ENCODE measurements at regions not wholly inside any gene's neighbourhood (a gene's known extent, or its start where the extent isn't known, plus 50 kb on each side); places are given as distances from the start of the nearest gene placed in this dataset.

GRCh38 chr13:72293206-72293605, 426.2 kb upstream of the DACH1 start:
- TF ChIP-seq, protein P1, sequence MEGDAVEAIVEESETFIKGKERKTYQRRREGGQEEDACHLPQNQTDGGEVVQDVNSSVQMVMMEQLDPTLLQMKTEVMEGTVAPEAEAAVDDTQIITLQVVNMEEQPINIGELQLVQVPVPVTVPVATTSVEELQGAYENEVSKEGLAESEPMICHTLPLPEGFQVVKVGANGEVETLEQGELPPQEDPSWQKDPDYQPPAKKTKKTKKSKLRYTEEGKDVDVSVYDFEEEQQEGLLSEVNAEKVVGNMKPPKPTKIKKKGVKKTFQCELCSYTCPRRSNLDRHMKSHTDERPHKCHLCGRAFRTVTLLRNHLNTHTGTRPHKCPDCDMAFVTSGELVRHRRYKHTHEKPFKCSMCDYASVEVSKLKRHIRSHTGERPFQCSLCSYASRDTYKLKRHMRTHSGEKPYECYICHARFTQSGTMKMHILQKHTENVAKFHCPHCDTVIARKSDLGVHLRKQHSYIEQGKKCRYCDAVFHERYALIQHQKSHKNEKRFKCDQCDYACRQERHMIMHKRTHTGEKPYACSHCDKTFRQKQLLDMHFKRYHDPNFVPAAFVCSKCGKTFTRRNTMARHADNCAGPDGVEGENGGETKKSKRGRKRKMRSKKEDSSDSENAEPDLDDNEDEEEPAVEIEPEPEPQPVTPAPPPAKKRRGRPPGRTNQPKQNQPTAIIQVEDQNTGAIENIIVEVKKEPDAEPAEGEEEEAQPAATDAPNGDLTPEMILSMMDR (IDR thresholded peaks at IDR 0.05; ENCODE audit: poor library complexity, severe bottlenecking): no peak
- TF ChIP-seq TAF1 (IDR thresholded peaks at IDR 0.05; ENCODE audit: low read depth) (no peak), EZH2 (IDR thresholded peaks at IDR 0.05; ENCODE audit: borderline replicate concordance, insufficient read depth, low read length, poor library complexity, severe bottlenecking) (no peak), MXI1 (conservative IDR thresholded peaks at IDR 0.05; ENCODE audit: poor library complexity, severe bottlenecking) (no peak)
- TF ChIP-seq, protein P2, sequence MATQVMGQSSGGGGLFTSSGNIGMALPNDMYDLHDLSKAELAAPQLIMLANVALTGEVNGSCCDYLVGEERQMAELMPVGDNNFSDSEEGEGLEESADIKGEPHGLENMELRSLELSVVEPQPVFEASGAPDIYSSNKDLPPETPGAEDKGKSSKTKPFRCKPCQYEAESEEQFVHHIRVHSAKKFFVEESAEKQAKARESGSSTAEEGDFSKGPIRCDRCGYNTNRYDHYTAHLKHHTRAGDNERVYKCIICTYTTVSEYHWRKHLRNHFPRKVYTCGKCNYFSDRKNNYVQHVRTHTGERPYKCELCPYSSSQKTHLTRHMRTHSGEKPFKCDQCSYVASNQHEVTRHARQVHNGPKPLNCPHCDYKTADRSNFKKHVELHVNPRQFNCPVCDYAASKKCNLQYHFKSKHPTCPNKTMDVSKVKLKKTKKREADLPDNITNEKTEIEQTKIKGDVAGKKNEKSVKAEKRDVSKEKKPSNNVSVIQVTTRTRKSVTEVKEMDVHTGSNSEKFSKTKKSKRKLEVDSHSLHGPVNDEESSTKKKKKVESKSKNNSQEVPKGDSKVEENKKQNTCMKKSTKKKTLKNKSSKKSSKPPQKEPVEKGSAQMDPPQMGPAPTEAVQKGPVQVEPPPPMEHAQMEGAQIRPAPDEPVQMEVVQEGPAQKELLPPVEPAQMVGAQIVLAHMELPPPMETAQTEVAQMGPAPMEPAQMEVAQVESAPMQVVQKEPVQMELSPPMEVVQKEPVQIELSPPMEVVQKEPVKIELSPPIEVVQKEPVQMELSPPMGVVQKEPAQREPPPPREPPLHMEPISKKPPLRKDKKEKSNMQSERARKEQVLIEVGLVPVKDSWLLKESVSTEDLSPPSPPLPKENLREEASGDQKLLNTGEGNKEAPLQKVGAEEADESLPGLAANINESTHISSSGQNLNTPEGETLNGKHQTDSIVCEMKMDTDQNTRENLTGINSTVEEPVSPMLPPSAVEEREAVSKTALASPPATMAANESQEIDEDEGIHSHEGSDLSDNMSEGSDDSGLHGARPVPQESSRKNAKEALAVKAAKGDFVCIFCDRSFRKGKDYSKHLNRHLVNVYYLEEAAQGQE (IDR thresholded peaks at IDR 0.05; ENCODE audit: borderline replicate concordance): no peak

All from neural cell (in vitro differentiated cells).